A549 (cell line): ENCODE measurements at regions not wholly inside any gene's neighbourhood (a gene's known extent, or its start where the extent isn't known, plus 50 kb on each side); places are given as distances from the start of the nearest gene placed in this dataset.

ENCODE experiments used
- ATAC-seq, 2 experiments: fragments of 200-7000 bp in 1 of 2; fragments of >200 bp in 1 of 2; cut with Nextera tagmentation in 1 of 2; cut with Tn5 transposase in 1 of 2; 3 replicates each; pipeline versions ENCODE4 v1.8.0 to v1.9.1; 2018 to 2020; ENCODE audit warnings: mild to moderate bottlenecking in 1 of 2, moderate library complexity in 1 of 2
- CTCF ChIA-PET: fragments of 300-600 bp; sonication (Branson Sonifier 250); formaldehyde crosslinking; extraction: SDS; loops from one replicate; lab custom pipeline; 2021; ENCODE audit warnings: antibody characterized with exemption, inconsistent platforms; lab: Yijun Ruan, JAX
- POLR2A ChIA-PET: fragments of 350-600 bp; formaldehyde crosslinking; extraction: SDS; loops from one replicate; lab custom pipeline; 2021; ENCODE audit warnings: antibody characterized with exemption, inconsistent platforms; lab: Yijun Ruan, JAX
- DNase-seq, 2 experiments: peaks; one replicate each; pipeline versions ENCODE4 v3.0.0 to v3.0.0-alpha.2; 2011 to 2016; ENCODE audit warnings: low read depth in 1 of 2, low spot score in 1 of 2
- FAIRE-seq: peaks from 2 replicates; lab custom pipeline; 2011; peaks lifted over from hg19 to GRCh38; lab: Jason Lieb, UNC
- H3K27ac ChIP-seq, 2 experiments: fragments of >200 bp; sonication (Bioruptor Twin); formaldehyde crosslinking; 3 replicates each; pipeline ENCODE4 v1.5.1; 2016 to 2017
- H3K4me1 ChIP-seq: fragments of >200 bp; sonication (Bioruptor Twin); formaldehyde crosslinking; 3 replicates; pipeline ENCODE4 v1.6.1; 2016
- H3K4me2 ChIP-seq: fragments of >200 bp; sonication (Bioruptor Twin); formaldehyde crosslinking; 3 replicates; pipeline ENCODE4 v1.6.1; 2016
- H3K4me3 ChIP-seq: fragments of >200 bp; sonication (Bioruptor Twin); formaldehyde crosslinking; 3 replicates; pipeline ENCODE4 v1.5.1; 2016
- H3K9me3 ChIP-seq: fragments of >200 bp; sonication (Bioruptor Twin); formaldehyde crosslinking; 3 replicates; pipeline ENCODE4 v1.6.1; 2016
- ATOH8 ChIP-seq: fragments of 250-450 bp; sonication (Bioruptor Pico); IDR thresholded peaks from 2 replicates; pipeline ENCODE4 v1.5.0; 2020; ENCODE audit warnings: low read depth, mild to moderate bottlenecking, moderate library complexity
- BCL3 ChIP-seq: fragments of >200 bp; sonication (Bioruptor Twin); formaldehyde crosslinking; IDR thresholded peaks from 3 replicates; pipeline ENCODE4 v1.6.1; 2016
- BHLHE40 ChIP-seq: IDR thresholded peaks from 2 replicates; pipeline ENCODE4 v1.6.1; 2012; ENCODE audit warnings: low read depth, low read length, inconsistent platforms
- EHF ChIP-seq: fragments of 250-450 bp; sonication (Bioruptor Pico); IDR thresholded peaks from 2 replicates; pipeline ENCODE4 v1.5.0; 2020; ENCODE audit warnings: mild to moderate bottlenecking
- EHMT2 ChIP-seq: fragments of 200-600 bp; sonication (generic); IDR thresholded peaks from 2 replicates; pipeline ENCODE4 v1.6.1; 2016; ENCODE audit warnings: antibody characterized with exemption, low read depth, mild to moderate bottlenecking, moderate library complexity
- FOSL2 ChIP-seq, 2 experiments: fragments of 450-650 bp in 1 of 2; fragments of >200 bp in 1 of 2; sonication (Bioruptor Twin) in 1 of 2; formaldehyde crosslinking; IDR thresholded peaks; 2 replicates each; pipeline versions ENCODE4 v1.5.0 to v1.6.1; 2016 to 2020; ENCODE audit warnings: mild to moderate bottlenecking in 1 of 2, moderate library complexity in 1 of 2
- HDAC2 ChIP-seq: fragments of 200-600 bp; sonication (generic); IDR thresholded peaks from 2 replicates; pipeline ENCODE4 v1.6.1; 2016
- JUN ChIP-seq, 2 experiments: fragments of >200 bp; sonication (Bioruptor Twin); formaldehyde crosslinking; IDR thresholded peaks; 2 replicates in 1 of 2; 3 replicates in 1 of 2; pipeline ENCODE4 v1.6.1; 2016 to 2017
- MAX ChIP-seq: IDR thresholded peaks from 2 replicates; pipeline ENCODE4 v1.6.1; 2012
- MAZ ChIP-seq: fragments of 150-350 bp; IDR thresholded peaks from 2 replicates; pipeline ENCODE4 v1.6.1; 2014; ENCODE audit warnings: antibody characterized with exemption, low read depth, low read length, borderline replicate concordance
- MYC ChIP-seq: IDR thresholded peaks from 2 replicates; pipeline ENCODE4 v1.6.1; 2012; ENCODE audit warnings: mild to moderate bottlenecking, inconsistent platforms, low read length, improper control_type of control experiment, borderline replicate concordance
- NFE2L2 ChIP-seq: fragments of 150-350 bp; conservative IDR thresholded peaks from 2 replicates; pipeline ENCODE4 v1.6.1; 2014; ENCODE audit warnings: low read length
- PHF8 ChIP-seq: fragments of 200-600 bp; sonication (generic); IDR thresholded peaks from 2 replicates; pipeline ENCODE4 v1.6.1; 2016; ENCODE audit warnings: low read depth, mild to moderate bottlenecking, antibody characterized with exemption, moderate library complexity, borderline replicate concordance
- RFX5 ChIP-seq: fragments of 450-650 bp; IDR thresholded peaks from 2 replicates; pipeline ENCODE4 v1.7.1; 2014; ENCODE audit warnings: antibody characterized with exemption, mild to moderate bottlenecking, moderate library complexity
- TFCP2L1 ChIP-seq: fragments of 250-450 bp; sonication (Bioruptor Pico); IDR thresholded peaks from 2 replicates; pipeline ENCODE4 v1.5.0; 2021; ENCODE audit warnings: mild to moderate bottlenecking
- WGBS: methylation state at CpG from one replicate; pipeline ENCODE4 v1.1.6; 2017; ENCODE audit errors: missing lambda C conversion rate; 5-methylcytosine and 5-hydroxymethylcytosine counted together
- TF ChIP-seq, protein P1 (sequence below): fragments of >200 bp; sonication (Bioruptor Twin); formaldehyde crosslinking; IDR thresholded peaks from 3 replicates; pipeline ENCODE4 v1.5.1; 2016
- TF ChIP-seq, protein P2 (sequence below): fragments of 450-650 bp; IDR thresholded peaks from 2 replicates; pipeline ENCODE4 v1.6.1; 2014; ENCODE audit warnings: antibody characterized with exemption

- ChIA-PET POLR2A (interaction anchor here (1.0 kb wide), 1 partner anchor 14 kb away, joined by 4 read pairs; no protein-coding TSS in a partner anchor), CTCF (interaction anchor here (0.9 to 1.9 kb wide), 2 partner anchors 15 to 18 kb away, joined by 4 read pairs; no protein-coding TSS in a partner anchor)
- peak; percentile 78 for FAIRE-seq
- Histone ChIP-seq H3K27ac (peak overlapping the region in 1 of 2 experiments; percentile 31; a peak in 3 of 6 replicates), H3K9me3 (no peaks in the 10 kb centered on the region)
- peak in 1 of 2 experiments; percentile 69 for DNase-seq
- TF ChIP-seq RFX5: no peak
- TF ChIP-seq EHMT2: no peak
- TF ChIP-seq FOSL2 (IDR thresholded peaks at IDR 0.05): no peak
- TF ChIP-seq FOSL2 (CRISPR knock-in tag; IDR thresholded peaks at IDR 0.05): peak; percentile 67
- TF ChIP-seq BCL3: no peak
- 0 out of 2 replicates have a peak, but pooled peaks have one; percentile 8 for TF ChIP-seq BHLHE40
- TF ChIP-seq, all 56 proteins: peak for 2
- H3K4me1 ChIP-seq: peaks cover 34% of the 10 kb centered on the region
- ATAC-seq: peak; percentile 62 to 67
- H3K4me2 ChIP-seq: peak overlapping the region; percentile 56
- H3K4me3 ChIP-seq: no peak overlapping the region
- WGBS: 56% methylated on average over 17 of the region's 17 CpGs
These were observed 302.6 kb downstream of the KLF6 start for GRCh38 chr10:3482200-3482993.

DNA sequence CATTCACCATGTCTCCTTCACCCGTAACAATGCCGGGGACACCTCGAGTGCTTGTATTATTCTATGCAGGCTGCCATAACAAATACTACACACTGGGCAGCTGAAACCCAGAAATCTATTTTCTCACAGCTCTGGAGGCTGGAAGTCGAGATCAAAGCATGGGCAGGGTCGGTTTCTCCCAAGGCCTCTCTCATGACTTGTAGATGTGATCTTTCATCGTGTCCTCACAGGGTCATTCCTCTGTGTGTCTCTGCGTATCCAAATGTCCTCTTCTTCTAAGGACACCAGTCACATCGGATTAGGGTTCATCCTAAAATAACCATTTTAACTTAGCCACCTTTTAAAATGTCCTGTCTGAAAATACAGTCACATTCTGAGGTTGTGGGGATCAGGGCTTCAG is 303.5 kb downstream of the KLF6 start:
- Histone ChIP-seq H3K4me2 (no peak overlapping the region), H3K9me3 (no peaks in the 10 kb centered on the region), H3K4me3 (no peak overlapping the region), H3K4me1 (peaks cover 30% of the 10 kb centered on the region), H3K27ac (no peak overlapping the region)
- CTCF ChIA-PET: interaction anchor here (1.9 kb wide), 1 partner anchor 14 kb away, joined by 4 read pairs; no protein-coding TSS in a partner anchor
- POLR2A ChIA-PET: interaction anchor here (1.0 kb wide), 1 partner anchor 13 kb away, joined by 4 read pairs; no protein-coding TSS in a partner anchor
- no peak for ATAC-seq
- no peak for DNase-seq
- 91% methylated on average over 8 of the region's 8 CpGs for WGBS
- TF ChIP-seq, protein P1, sequence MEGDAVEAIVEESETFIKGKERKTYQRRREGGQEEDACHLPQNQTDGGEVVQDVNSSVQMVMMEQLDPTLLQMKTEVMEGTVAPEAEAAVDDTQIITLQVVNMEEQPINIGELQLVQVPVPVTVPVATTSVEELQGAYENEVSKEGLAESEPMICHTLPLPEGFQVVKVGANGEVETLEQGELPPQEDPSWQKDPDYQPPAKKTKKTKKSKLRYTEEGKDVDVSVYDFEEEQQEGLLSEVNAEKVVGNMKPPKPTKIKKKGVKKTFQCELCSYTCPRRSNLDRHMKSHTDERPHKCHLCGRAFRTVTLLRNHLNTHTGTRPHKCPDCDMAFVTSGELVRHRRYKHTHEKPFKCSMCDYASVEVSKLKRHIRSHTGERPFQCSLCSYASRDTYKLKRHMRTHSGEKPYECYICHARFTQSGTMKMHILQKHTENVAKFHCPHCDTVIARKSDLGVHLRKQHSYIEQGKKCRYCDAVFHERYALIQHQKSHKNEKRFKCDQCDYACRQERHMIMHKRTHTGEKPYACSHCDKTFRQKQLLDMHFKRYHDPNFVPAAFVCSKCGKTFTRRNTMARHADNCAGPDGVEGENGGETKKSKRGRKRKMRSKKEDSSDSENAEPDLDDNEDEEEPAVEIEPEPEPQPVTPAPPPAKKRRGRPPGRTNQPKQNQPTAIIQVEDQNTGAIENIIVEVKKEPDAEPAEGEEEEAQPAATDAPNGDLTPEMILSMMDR: no peak
- no peak for TF ChIP-seq BCL3
- TF ChIP-seq MAX: no peak
- TF ChIP-seq, protein P2, sequence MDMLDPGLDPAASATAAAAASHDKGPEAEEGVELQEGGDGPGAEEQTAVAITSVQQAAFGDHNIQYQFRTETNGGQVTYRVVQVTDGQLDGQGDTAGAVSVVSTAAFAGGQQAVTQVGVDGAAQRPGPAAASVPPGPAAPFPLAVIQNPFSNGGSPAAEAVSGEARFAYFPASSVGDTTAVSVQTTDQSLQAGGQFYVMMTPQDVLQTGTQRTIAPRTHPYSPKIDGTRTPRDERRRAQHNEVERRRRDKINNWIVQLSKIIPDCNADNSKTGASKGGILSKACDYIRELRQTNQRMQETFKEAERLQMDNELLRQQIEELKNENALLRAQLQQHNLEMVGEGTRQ: no peak
- no peak for TF ChIP-seq FOSL2 (IDR thresholded peaks at IDR 0.05)
- TF ChIP-seq FOSL2 (CRISPR knock-in tag; IDR thresholded peaks at IDR 0.05): no peak
- no peak for TF ChIP-seq PHF8
- TF ChIP-seq MYC: no peak
- TF ChIP-seq ATOH8 (CRISPR knock-in tag): no peak
- TF ChIP-seq HDAC2: no peak
- no peak for TF ChIP-seq EHF (CRISPR knock-in tag)
- TF ChIP-seq JUN (IDR thresholded peaks at IDR 0.05): no peak
- no peak for TF ChIP-seq NFE2L2
- TF ChIP-seq TFCP2L1 (CRISPR knock-in tag): no peak
- TF ChIP-seq EHMT2: no peak
- TF ChIP-seq BHLHE40: no peak
- TF ChIP-seq MAZ: no peak
- no peak for FAIRE-seq
